Skeletal muscle cell (primary cell): ENCODE measurements at regions not wholly inside any gene's neighbourhood (a gene's known extent, or its start where the extent isn't known, plus 50 kb on each side); places are given as distances from the start of the nearest gene placed in this dataset.
"Not testable (repeated sequence)": the region's sequence is repeated elsewhere in the genome, so short reads cannot be mapped to it uniquely, and the experiment has no call there.

Experiments used
- DNase-seq: peaks from one replicate; pipeline ENCODE4 v3.0.0-alpha.2; 2010; ENCODE audit warnings: low read depth
- H3K4me3 ChIP-seq: 2 replicates; pipeline ENCODE4 v1.5.1; 2011; ENCODE audit warnings: low read depth, mild to moderate bottlenecking, control low read depth, low read length, moderate library complexity

GRCh38 chr7:155237730-155238129 is 59.9 kb upstream of the INSIG1 start:
- no peak for DNase-seq
- no peak overlapping the region for H3K4me3 ChIP-seq

- not testable (repeated sequence) for H3K4me3 ChIP-seq, DNase-seq
Observed at GRCh38 chr7:155239431-155240087, 58.1 kb upstream of the INSIG1 start.

GRCh38 chr7:155244675-155245074 is 53.0 kb upstream of the INSIG1 start:
- H3K4me3 ChIP-seq = no peak overlapping the region
- no peak for DNase-seq

- H3K4me3 ChIP-seq = no peak overlapping the region
- no peak for DNase-seq
Observed at GRCh38 chr7:155247479-155248365, 50.0 kb upstream of the INSIG1 start.
